B cell (primary cell): ENCODE measurements at regions not wholly inside any gene's neighbourhood (a gene's known extent, or its start where the extent isn't known, plus 50 kb on each side); places are given as distances from the start of the nearest gene placed in this dataset.

Source experiments
- ATAC-seq: fragments of 200-7000 bp; cut with Tn5 transposase; one replicate; pipeline ENCODE4 v1.10.0; 2021; ENCODE audit warnings: low read depth, mild to moderate bottlenecking, moderate number of reproducible peaks, moderate library complexity
- CTCF ChIA-PET: fragments of 350-600 bp; sonication (Branson Sonifier 250); formaldehyde crosslinking; loops from one replicate; lab custom pipeline; 2021; ENCODE audit warnings: antibody characterized with exemption, inconsistent platforms; lab: Charles Lee
- POLR2A ChIA-PET: fragments of 350-600 bp; sonication (Branson Sonifier 250); formaldehyde crosslinking; loops from one replicate; lab custom pipeline; 2021; ENCODE audit warnings: antibody characterized with exemption; lab: Charles Lee
- DNase-seq: peaks from one replicate; pipeline ENCODE4 v3.0.0; 2013
- H2AFZ ChIP-seq: 2 replicates; pipeline ENCODE4 v1.6.1; 2012; ENCODE audit warnings: mild to moderate bottlenecking, low read depth, low read length; ENCODE audit not compliant: insufficient read depth, poor library complexity, severe bottlenecking
- H3K27ac ChIP-seq, 2 donors: 1 replicate in 1 of 2; 2 replicates in 1 of 2; pipeline ENCODE4 v1.5.1; 2012 to 2013; ENCODE audit warnings: low read length in 2 of 2, mild to moderate bottlenecking in 2 of 2, moderate library complexity in 1 of 2
- H3K27me3 ChIP-seq, 4 experiments: fragments of 200-600 bp in 1 of 4; sonication (generic) in 1 of 4; replicated peaks in 1 of 4; 1 replicate in 2 of 4; 2 replicates in 2 of 4; pipeline versions ENCODE4 v1.6.1 to v1.7.0; 2013 to 2016; ENCODE audit warnings: low read length in 3 of 4, mild to moderate bottlenecking in 2 of 4, mixed read lengths in 1 of 4, moderate library complexity in 1 of 4; ENCODE audit not compliant: insufficient read depth in 4 of 4, control insufficient read depth in 3 of 4; ENCODE audit errors: control extremely low read depth in 1 of 4
- H3K36me3 ChIP-seq, 2 experiments: replicated peaks in 1 of 2; 1 replicate in 1 of 2; 2 replicates in 1 of 2; pipeline versions ENCODE4 v1.6.1 to v1.7.1; 2013; ENCODE audit warnings: low read length in 1 of 2; ENCODE audit not compliant: insufficient read depth in 2 of 2, control insufficient read depth in 1 of 2; ENCODE audit errors: control extremely low read depth in 1 of 2, extremely low read depth in 1 of 2
- H3K4me1 ChIP-seq, 2 donors: fragments of 200-600 bp in 1 of 2; sonication (generic) in 1 of 2; 1 replicate in 1 of 2; 2 replicates in 1 of 2; pipeline versions ENCODE4 v1.5.1 to v1.6.1; 2013 to 2017; ENCODE audit warnings: low read length in 2 of 2; ENCODE audit not compliant: control insufficient read depth in 2 of 2, insufficient read depth in 2 of 2
- H3K4me2 ChIP-seq: replicated peaks from 2 replicates; pipeline ENCODE3; 2012; ENCODE audit warnings: mild to moderate bottlenecking, low read depth, low read length; ENCODE audit not compliant: poor library complexity, severe bottlenecking
- H3K4me3 ChIP-seq, 5 experiments: fragments of 200-600 bp in 1 of 5; sonication (generic) in 1 of 5; 1 replicate in 3 of 5; 2 replicates in 2 of 5; pipeline versions ENCODE4 v1.5.1 to v1.7.0; 2011 to 2016; ENCODE audit warnings: low read length in 4 of 5, mild to moderate bottlenecking in 4 of 5, low read depth in 2 of 5, control low read depth in 1 of 5, moderate library complexity in 1 of 5; ENCODE audit not compliant: insufficient read depth in 1 of 5; ENCODE audit errors: control extremely low read depth in 1 of 5, extremely low read depth in 1 of 5
- H3K79me2 ChIP-seq: fragments of 200-600 bp; sonication (generic); one replicate; pipeline ENCODE4 v1.6.0; 2016; ENCODE audit warnings: low read length; ENCODE audit not compliant: control insufficient read depth, insufficient read depth
- H3K9ac ChIP-seq: fragments of 200-600 bp; sonication (generic); 2 replicates; pipeline ENCODE4 v1.6.1; 2017; ENCODE audit warnings: mild to moderate bottlenecking, low read length, moderate library complexity
- H3K9me3 ChIP-seq, 3 donors: one replicate each; pipeline versions ENCODE4 v1.6.1 to v1.7.1; 2013; ENCODE audit warnings: low read length in 2 of 3; ENCODE audit not compliant: control insufficient read depth in 2 of 3, insufficient read depth in 1 of 3; ENCODE audit errors: control extremely low read depth in 1 of 3
- H4K20me1 ChIP-seq: 2 replicates; pipeline ENCODE4 v1.6.0; 2012; ENCODE audit warnings: mild to moderate bottlenecking, low read length; ENCODE audit not compliant: insufficient read depth, control insufficient read depth, poor library complexity, severe bottlenecking
- H3K27ac Mint-ChIP-seq: one replicate; pipeline ENCODE4 v1.8.0; 2021; ENCODE audit warnings: mixed read lengths
- H3K27me3 Mint-ChIP-seq: one replicate; pipeline ENCODE4 v1.8.0; 2021; ENCODE audit warnings: mixed read lengths
- H3K4me1 Mint-ChIP-seq: one replicate; pipeline ENCODE4 v1.8.0; 2021; ENCODE audit warnings: mixed read lengths
- H3K4me3 Mint-ChIP-seq: one replicate; pipeline ENCODE4 v1.8.0; 2021; ENCODE audit warnings: mixed read lengths
- H3K9me3 Mint-ChIP-seq: one replicate; pipeline ENCODE4 v1.8.0; 2022; ENCODE audit warnings: mixed read lengths; ENCODE audit not compliant: insufficient read depth
- CTCF ChIP-seq: fragments of 200-600 bp; IDR thresholded peaks from one replicate; pipeline ENCODE4 v1.8.0; 2022; ENCODE audit warnings: antibody characterized with exemption, mild to moderate bottlenecking
- EZH2 ChIP-seq: IDR thresholded peaks from 2 replicates; pipeline ENCODE4 v1.6.1; 2012; ENCODE audit warnings: borderline replicate concordance, low read depth, mild to moderate bottlenecking, moderate library complexity, low read length; ENCODE audit not compliant: insufficient read depth, poor library complexity, severe bottlenecking
- WGBS: methylation state at CpG from one replicate; pipeline ENCODE4 v1.1.5; 2013; ENCODE audit warnings: missing lambda C conversion rate; ENCODE audit not compliant: insufficient coverage; 5-methylcytosine and 5-hydroxymethylcytosine counted together
- intact Hi-C: fragments of 100-400 bp; cut with micrococcal nuclease; formaldehyde crosslinking; loops from one replicate; pipeline ENCODE4 v1.10.0; 2022

- WGBS: no CpG with 5 or more reads among the region's 2 CpGs
- peaks cover 5% of the 10 kb centered on the region for H3K27me3 Mint-ChIP-seq
These were observed 64.0 kb upstream of the TMC1 start for GRCh38 chr9:72457366-72457765.

GRCh38 chr9:72454871-72455491, 66.4 kb upstream of the TMC1 start:
- no peaks in the 10 kb centered on the region for H3K36me3 ChIP-seq
- TF ChIP-seq CTCF (no peak), EZH2 (no peak)
- H3K9me3 ChIP-seq: no peaks in the 10 kb centered on the region
- WGBS: no CpG with 5 or more reads among the region's 2 CpGs
- Mint-ChIP-seq H3K27ac (no peak overlapping the region), H3K9me3 (no peaks in the 10 kb centered on the region), H3K4me1 (no peaks in the 10 kb centered on the region), H3K27me3 (peaks cover 5% of the 10 kb centered on the region), H3K4me3 (no peak overlapping the region)
- H2AFZ ChIP-seq: no peak overlapping the region
- intact Hi-C loops: no loop called here
- no peaks in the 10 kb centered on the region for H3K27me3 ChIP-seq
- H3K79me2 ChIP-seq: no peaks in the 10 kb centered on the region
- DNase-seq: no peak
- no peak overlapping the region for H3K4me3 ChIP-seq
- no peak overlapping the region for H3K27ac ChIP-seq
- H3K4me1 ChIP-seq: no peaks in the 10 kb centered on the region
- no peak overlapping the region for H3K9ac ChIP-seq
- no peaks in the 10 kb centered on the region for H4K20me1 ChIP-seq
- ChIA-PET POLR2A (no interaction called here), CTCF (no interaction called here)
- H3K4me2 ChIP-seq: no peak overlapping the region
- ATAC-seq: no peak

More at GRCh38 chr9:72457366-72457765, 64.0 kb upstream of the TMC1 start:
- ChIA-PET CTCF (no interaction called here), POLR2A (no interaction called here)
- TF ChIP-seq EZH2 (no peak), CTCF (no peak)
- no peak overlapping the region for H3K4me3 ChIP-seq
- H3K27ac ChIP-seq: no peak overlapping the region
- no peak overlapping the region for H3K4me2 ChIP-seq
- no peaks in the 10 kb centered on the region for H3K79me2 ChIP-seq
- no peaks in the 10 kb centered on the region for H3K9me3 ChIP-seq
- H3K9ac ChIP-seq: no peak overlapping the region
- intact Hi-C loops: no loop called here
- H3K27me3 ChIP-seq: no peaks in the 10 kb centered on the region
- DNase-seq: no peak
- Mint-ChIP-seq H3K9me3 (no peaks in the 10 kb centered on the region), H3K4me1 (no peaks in the 10 kb centered on the region), H3K4me3 (no peak overlapping the region), H3K27ac (no peak overlapping the region)
- H3K36me3 ChIP-seq: no peaks in the 10 kb centered on the region
- H4K20me1 ChIP-seq: no peaks in the 10 kb centered on the region
- H2AFZ ChIP-seq: no peak overlapping the region
- no peaks in the 10 kb centered on the region for H3K4me1 ChIP-seq
- no peak for ATAC-seq
